ENCODE measurements at regions not wholly inside any gene's neighbourhood (a gene's known extent, or its start where the extent isn't known, plus 50 kb on each side); places are given as distances from the start of the nearest gene placed in this dataset.

DNA sequence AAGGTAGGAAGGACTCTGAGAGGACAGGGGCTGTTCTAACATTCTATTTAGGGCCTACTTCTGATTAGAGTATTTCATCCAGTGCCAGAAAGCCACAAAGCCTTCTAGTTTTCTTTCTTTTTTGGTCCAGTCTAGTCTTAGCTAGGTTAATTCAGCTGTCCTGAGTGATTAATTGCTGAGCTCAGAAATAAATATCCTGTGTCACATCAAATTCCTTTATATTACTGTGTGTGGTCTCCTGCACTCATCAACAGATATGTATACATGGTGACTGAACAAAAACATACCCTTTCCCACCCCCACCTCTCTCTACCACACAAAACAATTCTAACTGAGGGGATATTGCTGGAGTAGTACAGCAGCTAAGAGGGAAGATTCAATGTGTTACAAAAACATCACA lies 601.5 kb upstream of the NRSN1 start:
- TF ChIP-seq, protein P1, sequence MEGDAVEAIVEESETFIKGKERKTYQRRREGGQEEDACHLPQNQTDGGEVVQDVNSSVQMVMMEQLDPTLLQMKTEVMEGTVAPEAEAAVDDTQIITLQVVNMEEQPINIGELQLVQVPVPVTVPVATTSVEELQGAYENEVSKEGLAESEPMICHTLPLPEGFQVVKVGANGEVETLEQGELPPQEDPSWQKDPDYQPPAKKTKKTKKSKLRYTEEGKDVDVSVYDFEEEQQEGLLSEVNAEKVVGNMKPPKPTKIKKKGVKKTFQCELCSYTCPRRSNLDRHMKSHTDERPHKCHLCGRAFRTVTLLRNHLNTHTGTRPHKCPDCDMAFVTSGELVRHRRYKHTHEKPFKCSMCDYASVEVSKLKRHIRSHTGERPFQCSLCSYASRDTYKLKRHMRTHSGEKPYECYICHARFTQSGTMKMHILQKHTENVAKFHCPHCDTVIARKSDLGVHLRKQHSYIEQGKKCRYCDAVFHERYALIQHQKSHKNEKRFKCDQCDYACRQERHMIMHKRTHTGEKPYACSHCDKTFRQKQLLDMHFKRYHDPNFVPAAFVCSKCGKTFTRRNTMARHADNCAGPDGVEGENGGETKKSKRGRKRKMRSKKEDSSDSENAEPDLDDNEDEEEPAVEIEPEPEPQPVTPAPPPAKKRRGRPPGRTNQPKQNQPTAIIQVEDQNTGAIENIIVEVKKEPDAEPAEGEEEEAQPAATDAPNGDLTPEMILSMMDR (IDR thresholded peaks at IDR 0.05; ENCODE audit: low read depth, low read length, missing control alignments), result no peak
- Histone ChIP-seq H3K27ac (no peak overlapping the region), H3K27me3 (replicated peaks) (no peaks in the 10 kb centered on the region), H3K36me3 (replicated peaks) (no peaks in the 10 kb centered on the region), H3K4me3 (ENCODE audit: low read depth, low read length) (no peak overlapping the region)
- DNase-seq, result no peak
- in situ Hi-C loops (cut with HindIII; ENCODE audit: low pct_ligation_motif_present, low sequenced_read_pairs), result no loop called here

DNA sequence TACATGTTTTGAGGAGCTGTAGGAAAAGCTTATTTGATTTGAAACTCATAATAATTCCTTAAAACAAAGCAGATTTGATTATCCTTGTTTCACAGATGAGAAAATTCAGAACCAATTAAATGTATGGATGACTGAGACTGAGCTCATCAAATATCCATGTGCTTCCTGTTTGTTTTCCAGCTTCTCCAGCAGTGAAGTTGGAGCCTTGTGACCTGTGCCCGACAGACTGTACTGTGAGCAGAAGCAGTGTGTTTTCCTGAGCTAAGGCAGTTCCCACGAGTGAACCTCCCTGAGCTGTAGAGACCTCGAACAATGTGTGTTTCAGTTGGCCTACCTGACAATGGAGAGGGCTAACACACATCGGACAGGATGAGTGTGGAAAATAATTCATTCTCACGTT lies 599.5 kb upstream of the NRSN1 start:
- TF ChIP-seq, protein P1 (IDR thresholded peaks at IDR 0.05; ENCODE audit: low read depth, low read length, missing control alignments), result no peak
- peak; percentile 5 for DNase-seq
- Histone ChIP-seq H3K27me3 (replicated peaks) (no peaks in the 10 kb centered on the region), H3K36me3 (replicated peaks) (no peaks in the 10 kb centered on the region), H3K4me3 (ENCODE audit: low read depth, low read length) (no peak overlapping the region), H3K27ac (no peak overlapping the region)
- in situ Hi-C loops (cut with HindIII; ENCODE audit: low pct_ligation_motif_present, low sequenced_read_pairs), result no loop called here

DNA sequence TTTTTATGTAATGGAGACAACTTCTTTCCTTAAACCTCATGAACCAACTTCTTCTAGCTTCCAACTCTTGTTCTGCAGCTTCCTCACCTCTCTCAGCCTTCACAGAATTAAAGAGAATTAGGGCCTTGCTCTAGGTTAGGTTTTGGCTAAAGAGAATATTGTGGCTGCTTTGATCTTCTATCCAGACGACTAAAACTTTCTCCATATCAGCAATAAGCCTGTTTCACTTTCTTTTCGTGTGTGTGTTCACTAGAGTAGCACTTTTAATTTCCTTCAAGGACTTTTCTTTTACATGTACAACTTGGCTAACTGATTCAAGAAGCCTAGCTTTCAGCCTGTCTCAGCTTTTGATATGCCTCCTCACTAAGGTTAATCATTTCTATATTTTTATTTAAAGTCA lies 596.1 kb upstream of the NRSN1 start:
- no peak for DNase-seq
- no peaks in the 10 kb centered on the region for H3K27me3 ChIP-seq (replicated peaks)
- TF ChIP-seq, protein P1 (IDR thresholded peaks at IDR 0.05; ENCODE audit: low read depth, low read length, missing control alignments), result no peak
- in situ Hi-C loops (cut with HindIII; ENCODE audit: low pct_ligation_motif_present, low sequenced_read_pairs), result no loop called here
- H3K36me3 ChIP-seq (replicated peaks), result no peaks in the 10 kb centered on the region
- no peak overlapping the region for H3K4me3 ChIP-seq (ENCODE audit: low read depth, low read length)
- H3K27ac ChIP-seq, result no peak overlapping the region

DNA sequence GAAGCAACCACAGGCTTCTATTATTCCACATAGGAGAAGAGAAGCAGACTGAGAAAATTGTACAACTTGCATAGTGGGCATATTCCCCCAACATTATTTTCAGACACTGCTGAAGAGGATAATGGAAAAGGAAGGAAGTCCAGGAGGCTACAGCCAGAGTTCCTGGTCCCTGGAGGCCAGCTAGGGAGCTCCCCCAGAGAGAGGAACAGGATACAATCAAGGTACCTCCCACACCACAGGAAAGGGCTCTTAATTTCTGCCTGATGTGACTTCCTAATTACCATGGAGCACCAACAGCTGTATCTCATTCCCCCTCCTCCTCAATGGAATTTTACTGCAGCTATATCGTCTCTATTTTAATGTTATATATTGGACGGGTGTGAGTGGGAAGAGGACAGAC lies 594.3 kb upstream of the NRSN1 start:
- no peak for DNase-seq
- no peaks in the 10 kb centered on the region for H3K27me3 ChIP-seq (replicated peaks)
- H3K27ac ChIP-seq, result no peak overlapping the region
- no peak overlapping the region for H3K4me3 ChIP-seq (ENCODE audit: low read depth, low read length)
- H3K36me3 ChIP-seq (replicated peaks), result no peaks in the 10 kb centered on the region
- TF ChIP-seq, protein P1 (IDR thresholded peaks at IDR 0.05; ENCODE audit: low read depth, low read length, missing control alignments), result no peak
- in situ Hi-C loops (cut with HindIII; ENCODE audit: low pct_ligation_motif_present, low sequenced_read_pairs), result no loop called here

DNA sequence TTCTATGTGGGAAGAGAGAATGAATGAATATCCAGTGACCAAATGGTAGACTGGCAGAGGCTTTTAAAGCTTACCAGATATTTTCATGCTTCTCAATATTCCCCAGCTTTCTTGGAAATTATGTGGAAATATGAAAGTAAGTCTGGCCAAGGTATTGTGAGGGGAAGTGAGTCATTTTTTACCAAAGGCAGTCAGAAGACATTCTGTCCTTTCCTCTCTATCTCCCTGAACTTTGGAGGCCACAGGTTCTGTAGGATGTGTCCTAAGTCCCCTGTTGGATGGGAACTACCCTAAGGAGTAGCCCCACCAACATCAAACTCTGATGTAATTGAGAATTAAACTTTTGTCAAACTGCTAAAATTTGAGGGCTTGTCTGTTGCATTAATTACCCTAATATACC lies 593.8 kb upstream of the NRSN1 start:
- no peak overlapping the region for H3K4me3 ChIP-seq (ENCODE audit: low read depth, low read length)
- H3K27me3 ChIP-seq (replicated peaks), result no peaks in the 10 kb centered on the region
- H3K36me3 ChIP-seq (replicated peaks), result no peaks in the 10 kb centered on the region
- peak; percentile 7 for DNase-seq
- no peak overlapping the region for H3K27ac ChIP-seq
- in situ Hi-C loops (cut with HindIII; ENCODE audit: low pct_ligation_motif_present, low sequenced_read_pairs), result no loop called here
- TF ChIP-seq, protein P1 (IDR thresholded peaks at IDR 0.05; ENCODE audit: low read depth, low read length, missing control alignments), result no peak

DNA sequence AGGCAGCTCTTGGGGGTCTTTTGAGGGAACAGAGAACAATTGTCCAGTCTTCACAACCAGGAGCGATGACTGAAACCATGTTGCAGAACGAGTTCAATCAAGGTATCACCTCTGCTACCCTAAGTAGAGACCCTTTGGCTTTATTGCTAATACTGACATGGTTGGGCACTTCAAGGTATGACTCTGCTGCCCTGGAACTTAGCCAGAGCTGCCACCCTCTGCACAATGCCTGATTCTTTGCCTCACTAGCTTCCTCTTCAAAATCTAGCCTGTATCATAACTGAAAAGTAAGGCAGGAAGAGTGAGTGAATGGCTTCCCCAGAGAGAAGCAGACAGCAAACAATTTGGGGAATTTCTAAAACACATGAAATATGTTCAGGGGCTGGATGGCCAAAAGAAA lies 592.7 kb upstream of the NRSN1 start:
- no peak for DNase-seq
- in situ Hi-C loops (cut with HindIII; ENCODE audit: low pct_ligation_motif_present, low sequenced_read_pairs), result no loop called here
- Histone ChIP-seq H3K27ac (no peak overlapping the region), H3K4me3 (ENCODE audit: low read depth, low read length) (no peak overlapping the region), H3K36me3 (replicated peaks) (no peaks in the 10 kb centered on the region), H3K27me3 (replicated peaks) (no peaks in the 10 kb centered on the region)
- TF ChIP-seq, protein P1 (IDR thresholded peaks at IDR 0.05; ENCODE audit: low read depth, low read length, missing control alignments), result no peak
